ENCODE measurements at regions not wholly inside any gene's neighbourhood (a gene's known extent, or its start where the extent isn't known, plus 50 kb on each side); places are given as distances from the start of the nearest gene placed in this dataset.
"Not testable (repeated sequence)": the region's sequence is repeated elsewhere in the genome, so short reads cannot be mapped to it uniquely, and the experiment has no call there.

GRCh38 chr4:94015956-94016355, 187.4 kb downstream of the ATOH1 start:
- DNase-seq = no peak

- no peak for DNase-seq
Measured at GRCh38 chr4:94032754-94033153, 174.9 kb upstream of the SMARCAD1 start.

- DNase-seq = no peak
Measured at GRCh38 chr4:94036964-94037363, 170.7 kb upstream of the SMARCAD1 start.

- DNase-seq = no peak
Measured at GRCh38 chr4:94038195-94038594, 169.5 kb upstream of the SMARCAD1 start.

GRCh38 chr4:94039226-94039625, 168.4 kb upstream of the SMARCAD1 start:
- no peak for DNase-seq

GRCh38 chr4:94044471-94044870, 163.2 kb upstream of the SMARCAD1 start:
- not testable (repeated sequence) for DNase-seq

- DNase-seq = no peak
Measured at GRCh38 chr4:94063084-94063483, 144.6 kb upstream of the SMARCAD1 start.

- DNase-seq = no peak
Measured at GRCh38 chr4:94068753-94069719, 138.6 kb upstream of the SMARCAD1 start.

GRCh38 chr4:94076498-94076897, 131.2 kb upstream of the SMARCAD1 start:
- DNase-seq = no peak

GRCh38 chr4:94084155-94084554, 123.5 kb upstream of the SMARCAD1 start:
- no peak for DNase-seq

GRCh38 chr4:94099141-94099540, 108.5 kb upstream of the SMARCAD1 start:
- not testable (repeated sequence) for DNase-seq

- no peak for DNase-seq
Measured at GRCh38 chr4:94112644-94113043, 95.0 kb upstream of the SMARCAD1 start.

GRCh38 chr4:94115687-94116086, 92.0 kb upstream of the SMARCAD1 start:
- DNase-seq = no peak

- DNase-seq = no peak
Measured at GRCh38 chr4:94116842-94117241, 90.8 kb upstream of the SMARCAD1 start.

- DNase-seq = no peak
Measured at GRCh38 chr4:94126669-94127068, 81.0 kb upstream of the SMARCAD1 start.

GRCh38 chr4:94127707-94128328, 79.8 kb upstream of the SMARCAD1 start:
- peak; percentile 19 to 44 for DNase-seq

- DNase-seq = no peak
Measured at GRCh38 chr4:94131212-94131611, 76.5 kb upstream of the SMARCAD1 start.

- no peak for DNase-seq
Measured at GRCh38 chr4:94135701-94136100, 72.0 kb upstream of the SMARCAD1 start.

GRCh38 chr4:94139931-94140612, 67.6 kb upstream of the SMARCAD1 start:
- DNase-seq = no peak

GRCh38 chr4:94141001-94141400, 66.7 kb upstream of the SMARCAD1 start:
- DNase-seq = no peak

GRCh38 chr4:94148052-94148451, 59.6 kb upstream of the SMARCAD1 start:
- not testable (repeated sequence) for DNase-seq

- no peak for DNase-seq
Measured at GRCh38 chr4:94152466-94152865, 55.2 kb upstream of the SMARCAD1 start.

- not testable (repeated sequence) for DNase-seq
Measured at GRCh38 chr4:94155404-94155803, 52.3 kb upstream of the SMARCAD1 start.

- DNase-seq = no peak
Measured at GRCh38 chr4:94156826-94157225, 50.8 kb upstream of the SMARCAD1 start.

Data from inflammatory macrophage treated with lipopolysaccharide for 1 hour (primary cell).